ENCODE measurements at regions not wholly inside any gene's neighbourhood (a gene's known extent, or its start where the extent isn't known, plus 50 kb on each side); places are given as distances from the start of the nearest gene placed in this dataset.

GRCh38 chr16:55036371-55036821, 105.7 kb downstream of the IRX5 start:
- no peaks in the 10 kb centered on the region for H3K9me2 ChIP-seq (replicated peaks; ENCODE audit: insufficient read depth)
- H2AFZ ChIP-seq, result no peak overlapping the region
- no peaks in the 10 kb centered on the region for H3K9me3 ChIP-seq (ENCODE audit: low read depth)
- no peak for DNase-seq (ENCODE audit: low spot score)
- TF ChIP-seq CTCF (IDR thresholded peaks at IDR 0.05; ENCODE audit: poor library complexity), result no peak
- no peak for TF ChIP-seq EZH2 (IDR thresholded peaks at IDR 0.05; ENCODE audit: borderline replicate concordance)
- no peak for TF ChIP-seq EZH2phosphoT487 (IDR thresholded peaks at IDR 0.05; ENCODE audit: low read depth, severe bottlenecking, unreplicated experiment)
- no peak overlapping the region for H3K4me3 ChIP-seq
- no peaks in the 10 kb centered on the region for H3K4me1 ChIP-seq (ENCODE audit: insufficient read depth)
- H3K27me3 ChIP-seq, result no peaks in the 10 kb centered on the region
- H3K36me3 ChIP-seq (replicated peaks; ENCODE audit: insufficient read depth, low read depth), result no peaks in the 10 kb centered on the region
- 92% methylated on average over 14 of the region's 14 CpGs for WGBS (ENCODE audit: low lambda C conversion rate, missing lambda C conversion rate)
- no peak overlapping the region for H3K27ac ChIP-seq
- no peaks in the 10 kb centered on the region for H3K79me2 ChIP-seq
- no peak overlapping the region for H3K4me2 ChIP-seq
- H4K20me1 ChIP-seq (ENCODE audit: insufficient read depth, poor library complexity, severe bottlenecking), result no peaks in the 10 kb centered on the region

GRCh38 chr16:55037046-55037445, 106.4 kb downstream of the IRX5 start:
- H4K20me1 ChIP-seq (ENCODE audit: insufficient read depth, poor library complexity, severe bottlenecking), result no peaks in the 10 kb centered on the region
- H3K27ac ChIP-seq, result no peak overlapping the region
- no peaks in the 10 kb centered on the region for H3K36me3 ChIP-seq (replicated peaks; ENCODE audit: insufficient read depth, low read depth)
- DNase-seq (ENCODE audit: low spot score), result no peak
- H3K27me3 ChIP-seq, result no peaks in the 10 kb centered on the region
- H3K9me2 ChIP-seq (replicated peaks; ENCODE audit: insufficient read depth), result no peaks in the 10 kb centered on the region
- H3K9me3 ChIP-seq (ENCODE audit: low read depth), result no peaks in the 10 kb centered on the region
- H3K4me3 ChIP-seq, result no peak overlapping the region
- H2AFZ ChIP-seq, result no peak overlapping the region
- H3K4me1 ChIP-seq (ENCODE audit: insufficient read depth), result no peaks in the 10 kb centered on the region
- 88% methylated on average over 4 of the region's 4 CpGs for whole genome bisulfite sequencing (ENCODE audit: low lambda C conversion rate, missing lambda C conversion rate)
- TF ChIP-seq CTCF (IDR thresholded peaks at IDR 0.05; ENCODE audit: poor library complexity) (no peak), EZH2 (IDR thresholded peaks at IDR 0.05; ENCODE audit: borderline replicate concordance) (no peak), EZH2phosphoT487 (IDR thresholded peaks at IDR 0.05; ENCODE audit: low read depth, severe bottlenecking, unreplicated experiment) (no peak)
- H3K4me2 ChIP-seq, result no peak overlapping the region
- H3K79me2 ChIP-seq, result no peaks in the 10 kb centered on the region

GRCh38 chr16:55037966-55038365, 107.3 kb downstream of the IRX5 start:
- no peak overlapping the region for H3K4me3 ChIP-seq
- H3K36me3 ChIP-seq (replicated peaks; ENCODE audit: insufficient read depth, low read depth), result no peaks in the 10 kb centered on the region
- H3K4me2 ChIP-seq, result no peak overlapping the region
- H2AFZ ChIP-seq, result no peak overlapping the region
- no peak overlapping the region for H3K27ac ChIP-seq
- H3K79me2 ChIP-seq, result no peaks in the 10 kb centered on the region
- no peak for DNase-seq (ENCODE audit: low spot score)
- no peak for TF ChIP-seq EZH2 (IDR thresholded peaks at IDR 0.05; ENCODE audit: borderline replicate concordance)
- no peak for TF ChIP-seq EZH2phosphoT487 (IDR thresholded peaks at IDR 0.05; ENCODE audit: low read depth, severe bottlenecking, unreplicated experiment)
- no peak for TF ChIP-seq CTCF (IDR thresholded peaks at IDR 0.05; ENCODE audit: poor library complexity)
- H3K4me1 ChIP-seq (ENCODE audit: insufficient read depth), result no peaks in the 10 kb centered on the region
- H4K20me1 ChIP-seq (ENCODE audit: insufficient read depth, poor library complexity, severe bottlenecking), result no peaks in the 10 kb centered on the region
- 59% methylated on average over 5 of the region's 5 CpGs for WGBS (ENCODE audit: low lambda C conversion rate, missing lambda C conversion rate)
- no peaks in the 10 kb centered on the region for H3K9me2 ChIP-seq (replicated peaks; ENCODE audit: insufficient read depth)
- H3K9me3 ChIP-seq (ENCODE audit: low read depth), result no peaks in the 10 kb centered on the region
- H3K27me3 ChIP-seq, result no peaks in the 10 kb centered on the region

- 80% methylated on average over 6 of the region's 6 CpGs for WGBS (ENCODE audit: low lambda C conversion rate, missing lambda C conversion rate)
- TF ChIP-seq CTCF (IDR thresholded peaks at IDR 0.05; ENCODE audit: poor library complexity) (no peak), EZH2 (IDR thresholded peaks at IDR 0.05; ENCODE audit: borderline replicate concordance) (no peak), EZH2phosphoT487 (IDR thresholded peaks at IDR 0.05; ENCODE audit: low read depth, severe bottlenecking, unreplicated experiment) (no peak)
- H3K27ac ChIP-seq, result no peak overlapping the region
- no peaks in the 10 kb centered on the region for H4K20me1 ChIP-seq (ENCODE audit: insufficient read depth, poor library complexity, severe bottlenecking)
- no peaks in the 10 kb centered on the region for H3K36me3 ChIP-seq (replicated peaks; ENCODE audit: insufficient read depth, low read depth)
- no peak overlapping the region for H2AFZ ChIP-seq
- no peak for DNase-seq (ENCODE audit: low spot score)
- no peaks in the 10 kb centered on the region for H3K4me1 ChIP-seq (ENCODE audit: insufficient read depth)
- H3K27me3 ChIP-seq, result peaks cover 2% of the 10 kb centered on the region
- H3K4me3 ChIP-seq, result no peak overlapping the region
- no peaks in the 10 kb centered on the region for H3K9me3 ChIP-seq (ENCODE audit: low read depth)
- no peaks in the 10 kb centered on the region for H3K79me2 ChIP-seq
- H3K9me2 ChIP-seq (replicated peaks; ENCODE audit: insufficient read depth), result no peaks in the 10 kb centered on the region
- H3K4me2 ChIP-seq, result no peak overlapping the region
These were observed 108.4 kb downstream of the IRX5 start for GRCh38 chr16:55039042-55039441.
